ENCODE measurements at regions not wholly inside any gene's neighbourhood (a gene's known extent, or its start where the extent isn't known, plus 50 kb on each side); places are given as distances from the start of the nearest gene placed in this dataset.

GRCh38 chr4:19993242-19993641 is 258.5 kb upstream of the SLIT2 start:
- TF ChIP-seq, protein P1, sequence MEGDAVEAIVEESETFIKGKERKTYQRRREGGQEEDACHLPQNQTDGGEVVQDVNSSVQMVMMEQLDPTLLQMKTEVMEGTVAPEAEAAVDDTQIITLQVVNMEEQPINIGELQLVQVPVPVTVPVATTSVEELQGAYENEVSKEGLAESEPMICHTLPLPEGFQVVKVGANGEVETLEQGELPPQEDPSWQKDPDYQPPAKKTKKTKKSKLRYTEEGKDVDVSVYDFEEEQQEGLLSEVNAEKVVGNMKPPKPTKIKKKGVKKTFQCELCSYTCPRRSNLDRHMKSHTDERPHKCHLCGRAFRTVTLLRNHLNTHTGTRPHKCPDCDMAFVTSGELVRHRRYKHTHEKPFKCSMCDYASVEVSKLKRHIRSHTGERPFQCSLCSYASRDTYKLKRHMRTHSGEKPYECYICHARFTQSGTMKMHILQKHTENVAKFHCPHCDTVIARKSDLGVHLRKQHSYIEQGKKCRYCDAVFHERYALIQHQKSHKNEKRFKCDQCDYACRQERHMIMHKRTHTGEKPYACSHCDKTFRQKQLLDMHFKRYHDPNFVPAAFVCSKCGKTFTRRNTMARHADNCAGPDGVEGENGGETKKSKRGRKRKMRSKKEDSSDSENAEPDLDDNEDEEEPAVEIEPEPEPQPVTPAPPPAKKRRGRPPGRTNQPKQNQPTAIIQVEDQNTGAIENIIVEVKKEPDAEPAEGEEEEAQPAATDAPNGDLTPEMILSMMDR (IDR thresholded peaks at IDR 0.05), result no peak
- no peak for TF ChIP-seq POLR2A (IDR thresholded peaks at IDR 0.05)

All from testis (tissue), 2 donors.